ENCODE measurements at regions not wholly inside any gene's neighbourhood (a gene's known extent, or its start where the extent isn't known, plus 50 kb on each side); places are given as distances from the start of the nearest gene placed in this dataset.
A peak's percentile ranks its signal among the peaks of the same experiment; 100 is the strongest.

DNA sequence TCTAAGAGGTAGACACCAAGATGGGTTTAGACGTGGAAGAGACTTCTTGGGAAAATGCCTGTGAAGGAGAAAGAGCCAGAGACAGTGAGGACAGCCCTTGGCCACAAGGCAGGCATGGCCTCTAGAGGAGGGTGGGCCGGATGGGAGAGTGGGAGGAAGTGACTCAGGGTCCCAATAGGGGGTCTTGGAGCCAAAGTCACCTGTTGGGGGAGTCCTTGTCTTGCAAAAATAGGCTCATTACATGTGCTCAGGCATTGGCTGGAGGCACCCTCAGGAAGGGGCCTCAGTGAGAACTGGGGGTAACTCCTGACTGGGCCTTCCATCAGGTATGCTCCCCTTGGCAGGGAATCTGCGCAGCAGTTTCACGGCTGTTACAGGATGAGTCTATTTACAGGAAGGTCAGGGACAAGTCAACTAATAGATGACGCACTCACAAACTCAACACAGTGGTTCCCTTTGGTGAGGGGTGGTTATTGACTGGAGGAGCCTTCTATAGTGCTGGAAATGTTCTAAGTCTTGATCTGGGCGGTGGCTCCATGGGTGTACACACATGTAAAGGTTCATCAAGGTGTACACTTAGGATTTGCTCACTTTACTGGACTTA, 259.6 kb downstream of the XXYLT1 start (continued):
- TF ChIP-seq LBX2 (CRISPR knock-in tag; IDR thresholded peaks at IDR 0.05; ENCODE audit: borderline replicate concordance) (no peak), SAFB2 (CRISPR knock-in tag; IDR thresholded peaks at IDR 0.05; ENCODE audit: borderline replicate concordance, low read depth) (no peak), NR2F6 (IDR thresholded peaks at IDR 0.05) (no peak), NR2F6 (CRISPR knock-in tag; IDR thresholded peaks at IDR 0.05) (0 out of 2 replicates have a peak, but pooled peaks have one; percentile 29), ZNF576 (CRISPR knock-in tag; IDR thresholded peaks at IDR 0.05) (no peak), FOXA3 (CRISPR knock-in tag; IDR thresholded peaks at IDR 0.05) (0 out of 2 replicates have a peak, but pooled peaks have one; percentile 9), ZNF343 (CRISPR knock-in tag; IDR thresholded peaks at IDR 0.05) (no peak), RXRB (CRISPR knock-in tag; IDR thresholded peaks at IDR 0.05; ENCODE audit: borderline replicate concordance) (0 out of 2 replicates have a peak, but pooled peaks have one; percentile 23), ETV5 (CRISPR knock-in tag; IDR thresholded peaks at IDR 0.05; ENCODE audit: borderline replicate concordance) (0 out of 2 replicates have a peak, but pooled peaks have one; percentile 17), JUND (CRISPR knock-in tag; IDR thresholded peaks at IDR 0.05) (no peak), ZNF17 (CRISPR knock-in tag; IDR thresholded peaks at IDR 0.05) (no peak), ZNF383 (CRISPR knock-in tag; IDR thresholded peaks at IDR 0.05; ENCODE audit: borderline replicate concordance) (no peak), FOSL2 (CRISPR knock-in tag; IDR thresholded peaks at IDR 0.05) (peak; percentile 46; the same call in 1 of the 2 replicates), RARA (CRISPR knock-in tag; IDR thresholded peaks at IDR 0.05) (peak; percentile 71)
- TF ChIP-seq, protein P1, sequence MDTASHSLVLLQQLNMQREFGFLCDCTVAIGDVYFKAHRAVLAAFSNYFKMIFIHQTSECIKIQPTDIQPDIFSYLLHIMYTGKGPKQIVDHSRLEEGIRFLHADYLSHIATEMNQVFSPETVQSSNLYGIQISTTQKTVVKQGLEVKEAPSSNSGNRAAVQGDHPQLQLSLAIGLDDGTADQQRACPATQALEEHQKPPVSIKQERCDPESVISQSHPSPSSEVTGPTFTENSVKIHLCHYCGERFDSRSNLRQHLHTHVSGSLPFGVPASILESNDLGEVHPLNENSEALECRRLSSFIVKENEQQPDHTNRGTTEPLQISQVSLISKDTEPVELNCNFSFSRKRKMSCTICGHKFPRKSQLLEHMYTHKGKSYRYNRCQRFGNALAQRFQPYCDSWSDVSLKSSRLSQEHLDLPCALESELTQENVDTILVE (CRISPR knock-in tag; IDR thresholded peaks at IDR 0.05): no peak
